ENCODE measurements at regions not wholly inside any gene's neighbourhood (a gene's known extent, or its start where the extent isn't known, plus 50 kb on each side); places are given as distances from the start of the nearest gene placed in this dataset.

GRCh38 chr9:29001006-29001405 is 1427.7 kb upstream of the C9orf72 start (continued):
- no peak for TF ChIP-seq CHD7 (IDR thresholded peaks at IDR 0.05; ENCODE audit: insufficient replicate concordance, low read length)
- TF ChIP-seq SP1 (IDR thresholded peaks at IDR 0.05; ENCODE audit: low read depth, low read length) = no peak
- no peak for TF ChIP-seq SIN3A (conservative IDR thresholded peaks at IDR 0.05 in 1 of 2, IDR thresholded peaks at IDR 0.05 in 1 of 2; ENCODE audit: low read depth in 1 of 2, low read length in 2 of 2)
- TF ChIP-seq SIX5 (IDR thresholded peaks at IDR 0.05; ENCODE audit: low read depth, low read length) = no peak
- no peak for TF ChIP-seq RNF2 (IDR thresholded peaks at IDR 0.05; ENCODE audit: borderline replicate concordance, low read depth, low read length, missing control alignments, poor library complexity, severe bottlenecking)
- no peak for TF ChIP-seq TBP (IDR thresholded peaks at IDR 0.05; ENCODE audit: low read depth, low read length)
- TF ChIP-seq CTBP2 (IDR thresholded peaks at IDR 0.05; ENCODE audit: borderline replicate concordance, insufficient read depth, insufficient read length, low read length) = no peak
- no peak for TF ChIP-seq CREB1 (IDR thresholded peaks at IDR 0.05)
- no peak for TF ChIP-seq ATF3 (IDR thresholded peaks at IDR 0.05; ENCODE audit: insufficient read depth, low read depth, low read length)
- no peak for TF ChIP-seq ZNF274 (IDR thresholded peaks at IDR 0.05; ENCODE audit: borderline replicate concordance, extremely low read depth, low read length)
